GM12874 (cell line): ENCODE measurements at regions not wholly inside any gene's neighbourhood (a gene's known extent, or its start where the extent isn't known, plus 50 kb on each side); places are given as distances from the start of the nearest gene placed in this dataset.

ENCODE experiments used
- CTCF ChIP-seq: IDR thresholded peaks from 2 replicates; pipeline ENCODE4 v1.5.1; 2011; ENCODE audit warnings: low read depth, mild to moderate bottlenecking, control low read depth, low read length, moderate library complexity; ENCODE audit not compliant: insufficient read depth

DNA sequence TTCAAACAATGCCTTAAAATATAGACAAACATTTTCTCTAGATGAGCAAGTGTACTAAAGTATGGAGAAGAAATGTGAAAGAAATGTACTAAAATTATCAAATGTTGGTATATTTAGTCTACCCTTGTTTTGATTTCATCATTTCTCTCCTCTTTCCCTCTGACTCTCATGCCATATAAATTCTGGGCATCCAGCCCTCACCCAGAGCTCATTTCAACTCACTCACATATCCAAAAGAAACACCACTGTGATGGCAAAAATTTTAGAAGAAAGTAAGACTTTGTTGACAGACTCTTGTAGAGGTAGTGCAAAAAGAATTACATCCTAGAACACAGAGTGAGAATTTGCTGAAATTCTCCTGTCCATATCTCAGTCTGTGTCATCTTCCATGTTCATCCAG, 377.8 kb upstream of the SUCLG2 start:
- no peak for TF ChIP-seq CTCF

GRCh38 chr3:68025189-68025588, 370.8 kb upstream of the SUCLG2 start:
- TF ChIP-seq CTCF = no peak

DNA sequence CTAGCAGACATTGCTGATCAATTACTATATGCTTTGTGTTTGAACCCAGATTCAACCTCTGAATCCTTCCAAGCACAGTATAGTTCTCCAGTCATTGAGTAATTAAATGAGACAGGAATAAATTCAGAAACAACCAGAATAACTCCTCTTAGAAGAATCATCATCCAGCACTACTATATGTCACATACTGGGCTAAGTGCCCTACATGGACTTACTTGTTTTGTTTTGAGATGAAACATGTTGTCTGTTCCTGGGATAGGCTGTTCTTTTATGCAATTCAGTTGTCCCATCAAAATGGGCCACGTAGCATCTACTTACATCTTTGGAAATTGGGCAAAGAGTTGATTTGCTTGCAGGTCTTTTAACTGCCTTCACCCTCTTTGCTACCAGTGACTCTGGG, 365.5 kb upstream of the SUCLG2 start:
- TF ChIP-seq CTCF = no peak

- TF ChIP-seq CTCF = no peak
Measured at GRCh38 chr3:68018275-68018674, 363.9 kb upstream of the SUCLG2 start.

GRCh38 chr3:68017069-68017468, 362.7 kb upstream of the SUCLG2 start:
- no peak for TF ChIP-seq CTCF

GRCh38 chr3:68009900-68010299, 355.5 kb upstream of the SUCLG2 start:
- no peak for TF ChIP-seq CTCF

- no peak for TF ChIP-seq CTCF
Measured at GRCh38 chr3:68007621-68008226, 353.3 kb upstream of the SUCLG2 start.
